ENCODE measurements at regions not wholly inside any gene's neighbourhood (a gene's known extent, or its start where the extent isn't known, plus 50 kb on each side); places are given as distances from the start of the nearest gene placed in this dataset.

- DNase-seq (ENCODE audit: low read depth, low spot score) = no peak
Measured at GRCh38 chr3:94258851-94259250, 196.0 kb downstream of the NSUN3 start.

DNA sequence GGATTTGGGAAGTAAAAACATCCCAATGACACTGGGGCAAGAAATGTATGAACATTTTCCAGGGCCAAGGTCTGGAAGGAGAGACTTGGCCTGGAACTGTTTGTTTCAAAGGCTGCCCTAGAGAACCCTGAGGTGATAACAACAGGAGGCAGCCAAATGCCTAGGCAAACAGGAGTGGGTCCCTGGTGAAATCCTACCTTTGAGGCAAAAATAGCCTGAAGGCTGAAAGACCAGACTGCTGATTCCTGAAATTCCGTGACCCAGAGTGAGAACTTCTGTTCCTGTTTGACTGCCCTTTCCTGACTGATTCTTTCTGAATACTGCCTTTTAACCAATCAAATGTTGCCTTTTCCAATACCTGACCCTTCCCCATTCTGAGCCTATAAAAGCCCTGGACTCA is 196.4 kb downstream of the NSUN3 start:
- DNase-seq (ENCODE audit: low read depth, low spot score) = no peak

DNA sequence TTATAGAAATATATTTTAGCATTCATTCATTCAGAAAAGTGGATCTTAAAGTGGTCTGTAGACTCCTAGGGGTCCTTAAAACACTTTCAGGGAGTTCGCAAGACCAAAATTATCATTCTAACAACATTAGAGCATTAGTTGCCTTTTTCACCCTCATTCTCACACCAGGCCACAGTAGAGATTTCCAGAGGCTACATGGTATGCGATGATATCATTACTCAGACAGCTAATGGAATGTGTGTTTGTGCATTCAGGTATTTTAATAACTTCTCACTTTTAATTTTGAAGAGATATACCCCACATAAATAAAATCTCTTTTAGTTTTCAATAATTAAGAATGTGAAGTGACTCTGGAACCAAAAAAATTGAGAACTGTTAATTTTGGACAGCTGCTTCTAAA is 206.9 kb downstream of the NSUN3 start:
- DNase-seq (ENCODE audit: low read depth, low spot score) = peak; percentile 67

GRCh38 chr3:94272016-94272415 is 209.2 kb downstream of the NSUN3 start:
- peak; percentile 30 for DNase-seq (ENCODE audit: low read depth, low spot score)

DNA sequence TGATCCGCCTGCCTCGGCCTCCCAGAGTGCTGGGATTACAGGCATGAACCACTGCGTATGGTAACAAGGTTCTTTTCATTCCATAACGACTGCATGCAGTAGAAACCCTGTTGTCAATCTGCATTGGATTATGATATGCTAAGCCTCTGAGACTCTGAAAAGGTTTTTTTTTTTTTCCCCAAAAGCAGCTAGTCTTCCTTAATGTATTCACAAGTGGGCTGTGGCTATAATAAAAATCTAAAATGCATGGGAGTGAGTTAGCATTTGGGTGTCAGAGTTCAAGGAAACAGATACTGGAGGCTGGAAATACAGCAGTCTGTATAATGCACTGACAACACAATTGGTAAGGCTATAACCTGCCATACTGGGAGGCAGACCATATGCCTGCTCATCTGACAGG is 218.1 kb downstream of the NSUN3 start:
- DNase-seq (ENCODE audit: low read depth, low spot score) = no peak

GRCh38 chr3:94285872-94286271 is 223.0 kb downstream of the NSUN3 start:
- peak; percentile 36 for DNase-seq (ENCODE audit: low read depth, low spot score)

DNA sequence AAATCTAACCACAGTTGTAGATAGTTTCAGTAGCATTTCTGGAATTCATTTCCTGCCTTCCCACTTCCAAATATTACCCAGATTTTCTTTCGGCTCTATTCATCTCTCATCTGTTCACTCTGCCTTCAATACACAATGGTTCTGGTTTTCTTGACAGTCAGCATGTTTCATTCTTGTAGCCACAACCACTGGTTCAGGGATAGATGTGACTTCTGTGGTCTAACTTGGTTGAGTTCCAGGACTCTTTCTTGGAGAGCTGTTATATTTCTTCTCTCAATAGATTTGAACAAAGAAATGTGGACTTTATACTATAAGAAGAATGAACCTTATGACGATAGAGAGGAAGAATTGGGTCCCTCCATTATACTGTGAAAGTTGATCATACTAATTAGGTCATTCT is 228.8 kb downstream of the NSUN3 start:
- peak; percentile 86 for DNase-seq (ENCODE audit: low read depth, low spot score)

DNA sequence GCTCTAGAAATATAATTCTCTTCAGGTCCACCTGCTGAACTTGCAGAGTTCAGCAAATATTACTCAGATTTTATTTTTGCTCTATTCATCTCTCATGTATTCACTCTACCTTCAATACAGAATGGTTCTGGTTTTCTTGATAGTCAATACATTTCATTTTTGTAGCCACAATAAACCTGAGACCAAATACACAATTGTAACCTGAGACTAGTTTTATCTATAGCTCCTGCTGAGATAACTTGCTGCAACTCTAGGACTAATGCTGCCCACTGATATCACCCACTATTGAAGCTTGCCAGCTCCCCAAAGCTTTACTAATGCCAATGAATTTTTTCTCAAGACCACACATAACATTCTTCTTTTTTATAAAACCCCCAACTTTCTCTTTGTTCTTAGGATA is 229.3 kb downstream of the NSUN3 start:
- DNase-seq (ENCODE audit: low read depth, low spot score) = no peak

DNA sequence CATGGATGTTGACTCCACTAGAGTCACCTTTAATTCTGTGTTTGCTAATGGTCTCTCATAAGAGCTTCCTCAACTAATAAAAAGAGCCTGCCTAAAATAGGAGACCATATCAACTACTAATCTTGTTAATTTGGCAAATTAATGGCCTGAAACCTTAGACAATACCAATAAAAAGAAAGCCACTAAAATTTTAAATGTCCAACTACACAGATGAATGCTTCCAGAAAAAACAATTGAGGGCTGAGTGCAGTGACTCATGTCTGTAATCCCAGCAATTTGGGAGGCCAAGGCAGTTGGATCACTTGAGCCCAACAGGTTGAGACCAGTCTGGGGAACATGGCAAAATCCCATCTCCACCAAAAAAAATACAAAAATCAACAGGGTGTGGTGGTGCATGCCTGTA is 230.9 kb downstream of the NSUN3 start:
- DNase-seq (ENCODE audit: low read depth, low spot score) = peak; percentile 40

- DNase-seq (ENCODE audit: low read depth, low spot score) = no peak
Measured at GRCh38 chr3:94294806-94295205, 231.9 kb downstream of the NSUN3 start.

- no peak for DNase-seq (ENCODE audit: low read depth, low spot score)
Measured at GRCh38 chr3:94299716-94300115, 236.9 kb downstream of the NSUN3 start.

DNA sequence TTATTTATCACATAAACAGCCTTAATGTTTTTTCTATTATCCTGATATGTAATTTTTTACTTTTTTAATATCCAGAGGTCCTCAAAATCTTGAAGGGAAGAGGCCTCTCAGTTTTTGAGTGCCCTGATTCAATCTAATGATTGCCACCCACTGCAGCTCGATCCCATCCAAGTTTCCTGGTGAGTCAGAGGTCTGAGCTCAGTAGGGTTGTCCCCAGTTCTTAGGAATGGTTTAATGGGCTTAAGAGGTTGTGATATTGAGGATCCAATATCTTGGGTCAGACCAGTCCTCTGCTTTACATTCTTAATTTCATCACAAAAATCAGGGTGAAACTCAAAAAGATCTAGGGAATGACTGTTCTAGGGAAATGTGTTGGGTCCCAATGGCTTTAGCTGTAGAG is 238.5 kb downstream of the NSUN3 start:
- DNase-seq (ENCODE audit: low read depth, low spot score) = peak; percentile 41

GRCh38 chr3:94303266-94303665 is 240.4 kb downstream of the NSUN3 start:
- DNase-seq (ENCODE audit: low read depth, low spot score) = no peak

DNA sequence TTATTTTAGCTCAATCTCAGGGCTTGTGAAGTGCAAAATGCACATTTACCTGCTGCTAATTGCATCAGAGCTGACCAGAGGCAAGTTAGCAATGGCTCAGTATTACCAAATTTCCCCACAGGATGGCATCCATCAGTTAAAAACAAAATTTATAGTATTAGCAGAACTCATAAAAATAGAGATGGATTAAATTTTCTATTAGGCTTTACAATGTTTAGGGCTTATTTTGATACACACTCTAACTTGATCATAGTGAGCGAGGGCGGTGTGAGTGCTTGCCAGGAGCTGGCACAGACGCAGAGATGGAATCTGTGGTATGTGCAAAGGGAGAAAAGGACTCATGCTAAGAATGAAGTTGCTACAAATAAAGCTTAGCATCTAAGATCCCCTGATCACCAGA is 241.0 kb downstream of the NSUN3 start:
- peak; percentile 84 for DNase-seq (ENCODE audit: low read depth, low spot score)

DNA sequence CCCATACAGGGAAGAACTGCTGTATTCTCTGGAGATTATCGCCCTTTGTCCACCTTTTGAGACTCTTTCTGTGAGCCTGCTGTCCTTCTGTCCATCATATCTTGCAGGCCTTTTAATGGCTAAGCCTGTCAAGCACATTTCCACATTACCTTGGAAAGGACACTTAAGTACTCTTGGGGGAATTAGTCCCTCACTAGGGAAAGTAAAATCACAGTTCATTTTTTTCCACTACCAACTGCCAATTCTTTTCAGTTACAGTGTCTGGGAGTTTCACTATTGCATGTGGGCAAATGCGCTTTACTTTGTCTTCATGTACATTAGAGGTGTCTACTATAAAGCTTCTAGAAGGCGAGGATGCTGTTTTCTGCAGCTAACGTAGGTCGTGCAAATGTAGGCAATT is 242.1 kb downstream of the NSUN3 start:
- DNase-seq (ENCODE audit: low read depth, low spot score) = no peak

DNA sequence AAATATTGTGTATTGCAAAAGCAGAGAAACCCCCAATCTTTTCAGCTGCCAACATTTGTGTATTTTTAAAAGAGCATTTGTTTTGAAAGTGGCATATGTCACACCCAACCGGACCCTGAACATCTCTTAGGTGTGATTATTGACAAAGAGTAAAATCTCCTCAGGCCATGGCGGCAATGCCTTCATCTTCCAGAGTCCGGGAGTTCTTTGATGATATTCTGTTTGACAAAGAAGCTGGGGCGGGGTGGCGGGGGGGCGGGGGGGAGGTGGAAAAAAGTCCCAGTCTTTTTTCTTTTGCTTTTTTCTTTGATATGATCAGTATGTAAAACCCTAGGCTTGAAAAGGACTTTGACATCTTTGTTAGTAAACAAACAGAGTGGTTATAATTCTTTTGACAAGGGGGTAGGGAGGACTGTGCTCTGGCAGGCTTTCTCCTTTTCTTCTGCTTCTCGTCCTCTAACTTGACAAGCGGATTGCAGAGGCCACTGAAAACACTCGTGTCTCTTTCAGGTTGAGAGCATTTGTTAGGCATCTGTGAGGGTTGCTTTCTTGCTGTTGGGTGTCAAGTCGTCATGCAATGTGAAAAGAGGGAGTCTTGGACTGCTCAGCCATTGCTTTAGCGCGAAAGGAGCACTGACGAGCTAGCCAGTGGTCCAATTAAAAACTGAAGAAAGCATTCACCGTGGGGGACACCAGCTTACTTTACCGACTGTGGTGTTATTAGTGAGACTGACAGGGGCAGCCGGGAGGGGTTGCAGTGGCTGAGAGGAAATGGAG is 243.2 kb downstream of the NSUN3 start:
- peak; percentile 23 for DNase-seq (ENCODE audit: low read depth, low spot score)

- DNase-seq (ENCODE audit: low read depth, low spot score) = no peak
Measured at GRCh38 chr3:94307588-94307987, 244.7 kb downstream of the NSUN3 start.

- no peak for DNase-seq (ENCODE audit: low read depth, low spot score)
Measured at GRCh38 chr3:94308767-94309166, 245.9 kb downstream of the NSUN3 start.

GRCh38 chr3:94310341-94311135 is 247.7 kb downstream of the NSUN3 start:
- DNase-seq (ENCODE audit: low read depth, low spot score) = no peak

DNA sequence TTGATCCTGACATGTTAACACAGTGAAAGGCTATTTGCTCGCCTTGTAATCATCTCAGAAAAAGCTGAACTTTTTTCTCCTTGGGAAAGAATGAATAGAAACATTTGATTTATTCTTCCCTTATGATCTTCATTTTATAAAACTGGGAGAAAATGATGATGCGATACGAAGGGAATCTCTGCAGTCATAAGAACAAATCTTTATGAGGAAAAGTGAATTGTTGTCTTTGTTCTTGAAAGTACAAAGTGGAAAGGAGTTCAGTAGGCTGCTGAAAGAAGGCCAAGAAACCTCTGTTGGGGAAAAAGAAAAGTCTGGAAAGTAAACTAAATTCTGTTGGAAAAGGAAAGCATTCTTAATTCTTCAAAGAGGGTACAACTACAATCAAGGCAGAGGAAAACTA is 248.8 kb downstream of the NSUN3 start:
- DNase-seq (ENCODE audit: low read depth, low spot score) = no peak

DNA sequence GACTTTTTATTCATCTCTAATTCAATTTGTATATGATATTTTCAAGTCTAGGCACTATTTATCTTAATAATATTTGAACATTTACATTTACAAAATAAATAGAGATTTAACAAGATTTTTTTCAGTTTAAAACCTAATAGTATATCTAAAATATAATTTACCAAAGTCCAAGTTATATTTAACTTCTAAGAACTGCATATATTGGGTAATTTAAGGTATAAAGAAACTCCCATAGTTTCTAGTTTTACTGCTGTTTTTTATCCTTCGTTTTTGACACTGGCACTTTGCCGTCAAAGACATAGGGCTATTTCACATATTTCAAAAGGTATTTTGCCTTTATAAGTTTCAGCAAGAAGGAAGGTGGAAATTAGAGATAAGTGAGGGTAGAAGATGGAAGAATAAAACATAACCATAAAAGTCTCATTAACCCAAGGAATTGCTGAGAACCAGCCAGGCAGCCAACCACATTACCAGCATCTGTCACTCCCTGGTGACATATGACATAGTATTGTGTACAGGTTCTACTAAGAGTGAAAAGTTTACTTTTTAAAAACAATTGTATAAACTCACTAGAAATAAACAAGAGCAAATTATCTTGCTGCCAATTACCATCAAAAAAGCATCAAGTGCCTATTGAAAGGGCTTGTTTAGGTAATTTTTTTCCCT is 251.5 kb downstream of the NSUN3 start:
- DNase-seq (ENCODE audit: low read depth, low spot score) = no peak

DNA sequence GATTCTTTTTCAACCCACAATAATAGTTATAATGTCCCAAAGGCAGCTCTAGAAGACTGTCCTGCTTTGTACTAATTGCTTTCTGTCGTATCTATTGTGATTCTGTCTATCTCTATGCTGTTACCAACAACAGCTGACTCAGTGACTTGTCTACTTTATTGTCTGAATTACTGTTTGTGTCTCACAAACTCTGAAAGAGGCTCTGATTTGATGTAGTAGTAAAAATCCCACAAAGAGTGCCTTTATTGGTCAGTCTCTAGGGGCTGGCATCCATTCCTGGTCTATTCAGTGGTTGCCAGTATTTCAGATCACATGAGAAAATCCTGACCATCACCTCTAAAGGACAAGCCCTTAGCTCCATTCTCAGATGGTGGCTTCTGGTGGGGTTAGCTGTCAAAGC is 254.2 kb downstream of the NSUN3 start:
- no peak for DNase-seq (ENCODE audit: low read depth, low spot score)

DNA sequence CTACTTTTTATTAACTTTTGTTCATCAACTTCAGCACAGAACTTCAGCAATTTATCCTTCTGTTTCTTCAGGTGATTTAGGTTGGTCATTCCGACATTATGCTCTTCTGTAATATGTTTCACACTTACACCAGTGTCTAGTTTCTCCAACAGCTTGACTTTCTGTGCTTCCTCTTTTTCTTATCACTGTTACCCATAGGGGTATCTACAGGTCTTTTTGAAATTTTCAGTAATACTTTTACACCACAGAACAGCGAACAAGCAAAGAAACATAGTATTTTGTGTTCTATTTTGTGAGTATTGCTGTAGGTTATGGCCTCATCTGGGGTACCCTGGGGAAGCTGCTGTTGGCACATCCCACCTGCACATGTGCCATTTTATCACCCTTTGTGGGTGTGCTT is 260.7 kb downstream of the NSUN3 start:
- DNase-seq (ENCODE audit: low read depth, low spot score) = no peak
